Vagina (tissue), 2 donors: ENCODE measurements at regions not wholly inside any gene's neighbourhood (a gene's known extent, or its start where the extent isn't known, plus 50 kb on each side); places are given as distances from the start of the nearest gene placed in this dataset.

ENCODE experiments used
- CTCF ChIP-seq, 3 experiments: fragments of 450-650 bp in 2 of 3; fragments of 200-600 bp in 1 of 3; sonication (generic) in 1 of 3; IDR thresholded peaks; one replicate each; pipeline ENCODE4 v1.5.1; 2017 to 2019; ENCODE audit warnings: antibody characterized with exemption in 3 of 3, mild to moderate bottlenecking in 2 of 3, moderate library complexity in 2 of 3
- POLR2A ChIP-seq, 2 donors: fragments of 450-650 bp; IDR thresholded peaks; one replicate each; pipeline ENCODE4 v1.6.1; 2017; ENCODE audit warnings: antibody characterized with exemption in 2 of 2, mild to moderate bottlenecking in 2 of 2, moderate library complexity in 2 of 2
- POLR2AphosphoS5 ChIP-seq, 2 donors: sonication (generic); formaldehyde crosslinking; IDR thresholded peaks; one replicate each; pipeline ENCODE4 v1.9.0; 2017; ENCODE audit warnings: antibody characterized with exemption in 2 of 2, mild to moderate bottlenecking in 2 of 2, low read depth in 1 of 2; ENCODE audit not compliant: insufficient read depth in 1 of 2

- no peak for TF ChIP-seq CTCF (IDR thresholded peaks at IDR 0.05)
- TF ChIP-seq POLR2A (IDR thresholded peaks at IDR 0.05): no peak
- TF ChIP-seq POLR2AphosphoS5 (IDR thresholded peaks at IDR 0.05; ENCODE audit: insufficient read depth in 1 of 2, low read depth in 1 of 2): no peak
Measured at GRCh38 chr10:11687779-11688447, 54.3 kb upstream of the ECHDC3 start.
